HL-60 (cell line): ENCODE measurements at regions not wholly inside any gene's neighbourhood (a gene's known extent, or its start where the extent isn't known, plus 50 kb on each side); places are given as distances from the start of the nearest gene placed in this dataset.

ENCODE experiments used
- DNase-seq, 2 experiments: peaks; one replicate each; pipeline ENCODE4 v3.0.0-alpha.2; 2010 to 2020; ENCODE audit warnings: low read depth in 1 of 2, low spot score in 1 of 2
- H3K27ac ChIP-seq: fragments of 250-450 bp; sonication (Bioruptor Pico); replicated peaks from 2 replicates; pipeline ENCODE4 v1.5.1; 2020; ENCODE audit warnings: mild to moderate bottlenecking, moderate library complexity
- H3K27me3 ChIP-seq: fragments of 250-450 bp; sonication (Bioruptor Pico); 2 replicates; pipeline ENCODE4 v1.5.1; 2021; ENCODE audit warnings: mild to moderate bottlenecking, moderate library complexity; ENCODE audit not compliant: insufficient read depth, poor library complexity, severe bottlenecking
- H3K4me3 ChIP-seq: replicated peaks from 2 replicates; pipeline ENCODE4 v1.5.1; 2011; ENCODE audit warnings: mild to moderate bottlenecking, control low read depth, low read length; ENCODE audit not compliant: insufficient read depth
- CTCF ChIP-seq: IDR thresholded peaks from one replicate; pipeline ENCODE4 v1.5.1; 2011; ENCODE audit warnings: low read length, control low read depth, inconsistent platforms; ENCODE audit not compliant: insufficient read depth
- GABPA ChIP-seq: IDR thresholded peaks from 2 replicates; pipeline ENCODE4 v1.6.1; 2012; ENCODE audit warnings: low read depth
- POLR2AphosphoS5 ChIP-seq: IDR thresholded peaks from 2 replicates; pipeline ENCODE4 v1.6.1; 2012; ENCODE audit warnings: low read depth
- REST ChIP-seq: IDR thresholded peaks from 2 replicates; pipeline ENCODE4 v1.6.1; 2012; ENCODE audit warnings: low read depth; ENCODE audit not compliant: insufficient replicate concordance
- SPI1 ChIP-seq: IDR thresholded peaks from 2 replicates; pipeline ENCODE4 v1.6.1; 2012; ENCODE audit warnings: low read depth, mild to moderate bottlenecking, borderline replicate concordance

DNA sequence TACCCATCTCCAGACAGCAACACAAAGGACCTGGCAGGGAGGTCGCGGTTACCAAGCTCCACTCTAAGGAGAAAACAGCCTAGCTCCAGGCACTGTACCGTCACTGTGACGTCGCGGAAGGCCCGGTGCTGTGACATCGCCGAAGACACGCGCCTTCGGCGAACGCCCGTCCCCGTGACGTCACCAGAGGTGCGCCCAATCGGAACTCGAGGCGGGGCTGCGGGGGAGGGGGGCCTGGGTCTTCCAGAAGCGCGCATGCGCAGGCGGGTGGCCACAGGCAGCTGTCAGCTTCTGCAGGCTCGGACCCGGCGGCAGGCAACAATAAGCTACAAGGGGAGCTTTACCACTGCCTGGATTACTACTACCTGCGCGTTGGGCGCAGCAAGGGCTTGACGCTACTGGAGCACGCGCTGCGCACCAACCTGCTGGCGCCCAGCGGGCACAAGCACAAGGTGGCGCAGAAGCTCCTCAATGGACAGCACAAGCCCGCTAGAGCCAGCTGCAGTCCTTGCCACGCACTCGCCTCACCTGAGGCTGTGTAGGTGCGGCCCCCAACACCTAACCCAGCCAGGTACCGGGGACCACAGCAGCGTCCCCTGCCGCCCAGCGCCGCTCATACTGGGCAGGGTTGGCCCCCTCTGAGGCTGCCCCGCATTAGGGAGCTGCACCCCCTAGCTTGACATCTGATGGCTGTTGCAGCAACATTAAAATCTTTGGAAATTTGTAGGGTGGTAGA, 208.4 kb downstream of the TPST1 start:
- H3K4me3 ChIP-seq, result no peak overlapping the region
- DNase-seq, result peak in 1 of 2 experiments; percentile 62
- no peaks in the 10 kb centered on the region for H3K27me3 ChIP-seq
- TF ChIP-seq POLR2AphosphoS5, result no peak
- no peak for TF ChIP-seq GABPA
- no peak overlapping the region for H3K27ac ChIP-seq

GRCh38 chr7:66415659-66416265, 210.6 kb downstream of the TPST1 start:
- H3K27ac ChIP-seq, result no peak overlapping the region
- DNase-seq, result no peak
- H3K27me3 ChIP-seq, result no peaks in the 10 kb centered on the region
- TF ChIP-seq REST (no peak), CTCF (no peak), POLR2AphosphoS5 (no peak), SPI1 (no peak), GABPA (no peak)
- no peak overlapping the region for H3K4me3 ChIP-seq

- Histone ChIP-seq H3K27me3 (no peaks in the 10 kb centered on the region), H3K27ac (no peak overlapping the region), H3K4me3 (no peak overlapping the region)
- TF ChIP-seq POLR2AphosphoS5 (no peak), CTCF (no peak), SPI1 (peak; percentile 89), REST (no peak), GABPA (no peak)
- peak; percentile 16 to 39 for DNase-seq
These were observed 210.1 kb upstream of the KCTD7 start for GRCh38 chr7:66418537-66418936.

DNA sequence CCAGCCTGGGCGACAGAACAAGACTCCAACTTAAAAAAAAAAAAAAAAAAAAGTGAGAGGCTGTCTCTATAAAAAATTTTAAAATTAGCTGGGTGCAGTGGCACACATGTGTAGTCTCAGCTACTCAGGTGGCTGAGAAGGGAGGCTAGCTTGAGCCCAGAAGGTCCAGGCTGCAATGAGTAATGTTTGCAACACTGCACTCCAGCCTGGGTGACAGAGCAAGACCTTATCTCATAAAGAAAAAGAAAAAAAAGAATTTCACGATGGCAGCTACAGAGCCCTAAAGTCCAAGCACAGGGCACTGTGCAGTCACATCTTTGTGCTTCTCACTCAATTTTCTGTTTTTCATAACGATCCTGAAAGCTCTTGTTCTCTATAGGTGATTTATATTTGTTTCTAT, 209.5 kb upstream of the KCTD7 start:
- H3K27me3 ChIP-seq, result no peaks in the 10 kb centered on the region
- DNase-seq, result no peak
- TF ChIP-seq GABPA (no peak), SPI1 (no peak), REST (no peak), CTCF (no peak), POLR2AphosphoS5 (no peak)
- H3K27ac ChIP-seq, result no peak overlapping the region
- no peak overlapping the region for H3K4me3 ChIP-seq
